PC-3 (cell line): ENCODE measurements at regions not wholly inside any gene's neighbourhood (a gene's known extent, or its start where the extent isn't known, plus 50 kb on each side); places are given as distances from the start of the nearest gene placed in this dataset.
A peak's percentile ranks its signal among the peaks of the same experiment; 100 is the strongest.

ENCODE experiments used
- ATAC-seq: fragments of 200-7000 bp; cut with Tn5 transposase; 2 replicates; pipeline ENCODE4 v1.9.1; 2020; ENCODE audit warnings: mild to moderate bottlenecking, moderate library complexity
- BruUV-seq: library from RNA; stranded (reverse); fragments of 400-500 nt; replicated peaks from 2 replicates; lab custom pipeline; 2021; lab: Mats Ljungman, UMichigan
- CTCF ChIA-PET: fragments of 300-600 bp; sonication (Branson Sonifier 250); formaldehyde crosslinking; loops from one replicate; lab custom pipeline; 2022; ENCODE audit warnings: antibody characterized with exemption; lab: Charles Lee
- POLR2A ChIA-PET: fragments of 300-600 bp; sonication (Branson Sonifier 250); formaldehyde crosslinking; loops from one replicate; lab custom pipeline; 2022; ENCODE audit warnings: antibody characterized with exemption; ENCODE audit not compliant: unreplicated experiment; lab: Charles Lee
- DNase-seq: peaks from one replicate; pipeline ENCODE4 v3.0.0-alpha.2; 2015
- H2AFZ ChIP-seq: fragments of 300-600 bp; sonication (generic); 2 replicates; pipeline ENCODE4 v1.6.0; 2016; ENCODE audit warnings: antibody characterized with exemption, low read length
- H3F3A ChIP-seq: fragments of 300-600 bp; sonication (generic); one replicate; pipeline ENCODE4 v1.6.0; 2017; ENCODE audit warnings: antibody characterized with exemption, low read length, control low read depth, mild to moderate bottlenecking; ENCODE audit not compliant: unreplicated experiment
- H3K27ac ChIP-seq: fragments of 300-600 bp; sonication (generic); 2 replicates; pipeline ENCODE4 v1.5.1; 2016; ENCODE audit warnings: mild to moderate bottlenecking, low read length
- H3K27me3 ChIP-seq: fragments of 300-600 bp; sonication (generic); 2 replicates; pipeline ENCODE4 v1.6.1; 2016; ENCODE audit warnings: low read length, mixed read lengths
- H3K36me3 ChIP-seq: fragments of 300-600 bp; sonication (generic); 2 replicates; pipeline ENCODE4 v1.6.1; 2016; ENCODE audit warnings: low read depth, mixed run types, low read length, mixed read lengths
- H3K4me1 ChIP-seq: fragments of 300-600 bp; sonication (generic); 2 replicates; pipeline ENCODE4 v1.5.1; 2016; ENCODE audit warnings: low read length; ENCODE audit not compliant: insufficient read depth
- H3K4me2 ChIP-seq: fragments of 300-600 bp; sonication (generic); 2 replicates; pipeline ENCODE4 v1.6.0; 2016; ENCODE audit warnings: low read length
- H3K4me3 ChIP-seq: fragments of 300-600 bp; sonication (generic); 2 replicates; pipeline ENCODE4 v1.5.1; 2016; ENCODE audit warnings: mild to moderate bottlenecking, low read length, mixed read lengths
- H3K79me2 ChIP-seq: fragments of 300-600 bp; sonication (generic); 2 replicates; pipeline ENCODE4 v1.6.1; 2017; ENCODE audit warnings: low read length, mixed read lengths
- H3K9ac ChIP-seq: fragments of 300-600 bp; sonication (generic); 2 replicates; pipeline ENCODE4 v1.6.0; 2016; ENCODE audit warnings: mild to moderate bottlenecking, low read length
- H3K9me2 ChIP-seq: fragments of 300-600 bp; sonication (generic); replicated peaks from 2 replicates; pipeline ENCODE4 v1.6.1; 2016; ENCODE audit warnings: mixed run types, low read length, mixed read lengths
- H3K9me3 ChIP-seq: fragments of 300-600 bp; sonication (generic); 2 replicates; pipeline ENCODE4 v1.6.1; 2016; ENCODE audit warnings: low read length, mixed read lengths
- H4K20me1 ChIP-seq: fragments of 300-600 bp; sonication (generic); 2 replicates; pipeline ENCODE4 v1.6.1; 2016; ENCODE audit warnings: low read length, mixed read lengths
- EZH2 ChIP-seq: fragments of 300-600 bp; sonication (generic); IDR thresholded peaks from one replicate; pipeline ENCODE4 v1.6.1; 2017; ENCODE audit warnings: antibody characterized with exemption, mild to moderate bottlenecking, low read length; ENCODE audit not compliant: unreplicated experiment
- EZH2phosphoT487 ChIP-seq: fragments of 300-600 bp; sonication (generic); IDR thresholded peaks from 2 replicates; pipeline ENCODE4 v1.6.1; 2018; ENCODE audit warnings: mild to moderate bottlenecking, antibody characterized with exemption, low read length, borderline replicate concordance
- intact Hi-C: fragments of 100-400 bp; cut with micrococcal nuclease; formaldehyde crosslinking; loops from 2 replicates; pipeline ENCODE4 v1.9.0; 2023
- TF ChIP-seq, protein P1 (sequence below): fragments of 300-600 bp; sonication (generic); conservative IDR thresholded peaks from 2 replicates; pipeline ENCODE4 v1.5.1; 2017; ENCODE audit warnings: antibody characterized with exemption, low read depth, mild to moderate bottlenecking, low read length

DNA sequence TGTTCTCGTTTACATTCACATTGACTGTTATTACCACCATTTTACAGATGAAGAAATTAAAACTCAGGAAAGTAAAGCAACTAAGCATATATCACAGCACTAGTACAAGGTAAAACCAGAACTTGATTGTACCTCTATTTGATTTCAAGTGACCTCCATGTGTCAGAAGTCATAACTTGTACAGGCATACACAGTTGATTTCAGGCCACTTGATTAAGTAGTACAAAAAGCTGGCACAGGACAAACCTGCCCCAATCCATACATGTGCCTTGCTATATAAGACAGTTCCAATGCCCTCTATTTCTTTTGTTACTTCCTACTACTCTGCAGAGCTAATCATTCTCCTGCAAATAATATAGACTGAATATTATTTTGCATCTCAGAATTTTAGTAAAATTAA is 58.8 kb upstream of the VGLL2 start:
- no peaks in the 10 kb centered on the region for H3K4me1 ChIP-seq
- H3K27ac ChIP-seq = no peak overlapping the region
- no peak overlapping the region for H3K4me3 ChIP-seq
- intact Hi-C loops = no loop called here
- TF ChIP-seq EZH2phosphoT487 = no peak
- TF ChIP-seq, protein P1, sequence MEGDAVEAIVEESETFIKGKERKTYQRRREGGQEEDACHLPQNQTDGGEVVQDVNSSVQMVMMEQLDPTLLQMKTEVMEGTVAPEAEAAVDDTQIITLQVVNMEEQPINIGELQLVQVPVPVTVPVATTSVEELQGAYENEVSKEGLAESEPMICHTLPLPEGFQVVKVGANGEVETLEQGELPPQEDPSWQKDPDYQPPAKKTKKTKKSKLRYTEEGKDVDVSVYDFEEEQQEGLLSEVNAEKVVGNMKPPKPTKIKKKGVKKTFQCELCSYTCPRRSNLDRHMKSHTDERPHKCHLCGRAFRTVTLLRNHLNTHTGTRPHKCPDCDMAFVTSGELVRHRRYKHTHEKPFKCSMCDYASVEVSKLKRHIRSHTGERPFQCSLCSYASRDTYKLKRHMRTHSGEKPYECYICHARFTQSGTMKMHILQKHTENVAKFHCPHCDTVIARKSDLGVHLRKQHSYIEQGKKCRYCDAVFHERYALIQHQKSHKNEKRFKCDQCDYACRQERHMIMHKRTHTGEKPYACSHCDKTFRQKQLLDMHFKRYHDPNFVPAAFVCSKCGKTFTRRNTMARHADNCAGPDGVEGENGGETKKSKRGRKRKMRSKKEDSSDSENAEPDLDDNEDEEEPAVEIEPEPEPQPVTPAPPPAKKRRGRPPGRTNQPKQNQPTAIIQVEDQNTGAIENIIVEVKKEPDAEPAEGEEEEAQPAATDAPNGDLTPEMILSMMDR = no peak
- no peak for TF ChIP-seq EZH2
- H3F3A ChIP-seq = no peaks in the 10 kb centered on the region
- no TSS peak for BruUV-seq
- H3K4me2 ChIP-seq = no peak overlapping the region
- no peaks in the 10 kb centered on the region for H4K20me1 ChIP-seq
- POLR2A ChIA-PET = no interaction called here
- H3K27me3 ChIP-seq = no peaks in the 10 kb centered on the region
- no peak overlapping the region for H3K9ac ChIP-seq
- ATAC-seq (no peak), DNase-seq (no peak)
- H3K9me2 ChIP-seq = no peaks in the 10 kb centered on the region
- no peak overlapping the region for H2AFZ ChIP-seq
- H3K36me3 ChIP-seq = no peaks in the 10 kb centered on the region
- CTCF ChIA-PET = interaction anchor here (0.5 kb wide), 1 partner anchor 19 kb away, joined by 4 read pairs; no protein-coding TSS in a partner anchor
- H3K79me2 ChIP-seq = no peaks in the 10 kb centered on the region
- no peaks in the 10 kb centered on the region for H3K9me3 ChIP-seq

DNA sequence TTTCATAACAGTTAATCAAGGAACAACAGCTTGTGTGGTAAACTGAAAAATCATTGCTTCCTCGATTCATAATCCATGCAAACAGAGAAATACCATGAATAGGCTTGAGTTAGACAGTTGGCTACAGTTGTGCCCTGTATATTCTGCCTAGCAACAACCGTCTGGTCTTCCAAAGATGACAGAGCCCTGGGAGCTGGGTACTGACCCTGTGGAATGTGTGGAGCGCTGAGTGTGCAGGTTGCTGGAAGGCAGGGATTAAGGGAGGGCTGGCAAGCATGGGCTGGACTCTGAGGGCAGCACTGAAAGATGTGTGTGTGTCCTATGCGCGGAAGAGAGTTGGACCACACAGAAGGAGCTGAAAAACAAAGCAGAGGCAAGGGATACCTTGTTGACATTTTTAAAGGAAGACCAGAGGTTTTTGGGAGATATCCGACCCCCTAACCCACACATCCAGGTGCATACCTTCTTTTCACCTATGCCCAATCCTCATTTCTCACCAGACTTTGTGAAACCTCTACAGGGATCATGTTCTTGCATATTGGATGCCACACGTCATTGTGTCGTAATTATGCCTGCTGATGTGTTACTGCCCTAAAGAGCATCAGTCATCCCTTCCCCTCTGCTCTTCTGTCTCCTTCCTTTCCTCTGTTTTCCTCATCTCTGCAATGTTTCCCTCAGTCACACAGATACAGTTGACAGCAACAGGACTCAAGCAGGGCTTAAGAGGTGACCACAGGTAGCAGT is 58.2 kb upstream of the VGLL2 start:
- DNase-seq = peak; percentile 16
- no peaks in the 10 kb centered on the region for H3K36me3 ChIP-seq
- no peaks in the 10 kb centered on the region for H3K9me2 ChIP-seq
- H3K4me3 ChIP-seq = no peak overlapping the region
- no peaks in the 10 kb centered on the region for H3K27me3 ChIP-seq
- H3K4me2 ChIP-seq = no peak overlapping the region
- H2AFZ ChIP-seq = no peak overlapping the region
- H4K20me1 ChIP-seq = no peaks in the 10 kb centered on the region
- H3K4me1 ChIP-seq = no peaks in the 10 kb centered on the region
- H3K79me2 ChIP-seq = no peaks in the 10 kb centered on the region
- H3K27ac ChIP-seq = no peak overlapping the region
- intact Hi-C loops = no loop called here
- H3K9me3 ChIP-seq = no peaks in the 10 kb centered on the region
- H3K9ac ChIP-seq = no peak overlapping the region
- ChIA-PET CTCF (no interaction called here), POLR2A (no interaction called here)
- TF ChIP-seq EZH2 (no peak), EZH2phosphoT487 (no peak)
- TF ChIP-seq, protein P1 = no peak
- no TSS peak for BruUV-seq
- ATAC-seq = no peak; the same call in 1 of the 2 replicates
- H3F3A ChIP-seq = no peaks in the 10 kb centered on the region

DNA sequence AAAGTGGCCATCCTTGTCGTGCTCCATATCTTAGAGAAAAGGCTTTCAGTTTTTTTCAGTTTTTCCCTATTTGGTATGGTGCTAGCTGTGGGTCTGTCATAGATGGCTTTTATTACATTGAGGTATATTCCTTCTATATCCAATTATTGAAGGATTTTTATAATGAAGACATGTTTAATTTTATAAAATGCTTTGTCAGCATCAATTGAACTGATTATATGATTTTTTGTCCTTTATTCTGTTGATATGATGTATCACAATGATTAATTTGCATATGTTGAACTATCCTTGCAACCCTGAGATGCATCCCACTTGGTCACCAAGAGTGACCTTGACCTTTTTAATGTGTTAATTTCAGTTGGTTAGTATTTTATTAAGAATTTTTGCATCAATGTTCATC is 55.1 kb upstream of the VGLL2 start:
- Histone ChIP-seq H3K4me3 (no peak overlapping the region), H3K27me3 (no peaks in the 10 kb centered on the region), H3K9ac (no peak overlapping the region), H3K36me3 (no peaks in the 10 kb centered on the region), H2AFZ (no peak overlapping the region), H3K27ac (no peak overlapping the region), H3F3A (no peaks in the 10 kb centered on the region), H3K9me3 (no peaks in the 10 kb centered on the region), H4K20me1 (no peaks in the 10 kb centered on the region), H3K4me1 (no peaks in the 10 kb centered on the region), H3K79me2 (no peaks in the 10 kb centered on the region), H3K4me2 (no peak overlapping the region), H3K9me2 (no peaks in the 10 kb centered on the region)
- ATAC-seq = no peak
- no peak for DNase-seq
- no TSS peak for BruUV-seq
- intact Hi-C loops = no loop called here
- TF ChIP-seq, protein P1 = no peak
- TF ChIP-seq EZH2phosphoT487 (no peak), EZH2 (no peak)
- POLR2A ChIA-PET = no interaction called here
- CTCF ChIA-PET = no interaction called here
